Suprapubic skin (tissue), 4 donors: ENCODE measurements at regions not wholly inside any gene's neighbourhood (a gene's known extent, or its start where the extent isn't known, plus 50 kb on each side); places are given as distances from the start of the nearest gene placed in this dataset.

Experiments used
- DNase-seq, 2 donors: peaks; one replicate each; pipeline ENCODE4 v3.0.0-alpha.2; 2019; ENCODE audit warnings: low spot score in 2 of 2
- H3K27ac ChIP-seq: fragments of 200-600 bp; sonication (generic); one replicate; pipeline ENCODE4 v1.5.1; 2019
- H3K27me3 ChIP-seq: fragments of 200-600 bp; sonication (generic); one replicate; pipeline ENCODE4 v1.5.1; 2019
- H3K36me3 ChIP-seq: fragments of 200-600 bp; sonication (generic); one replicate; pipeline ENCODE4 v1.5.1; 2019
- H3K4me1 ChIP-seq: fragments of 200-600 bp; sonication (generic); one replicate; pipeline ENCODE4 v1.5.1; 2019
- H3K4me3 ChIP-seq: fragments of 200-600 bp; sonication (generic); one replicate; pipeline ENCODE4 v1.5.1; 2019; ENCODE audit warnings: mild to moderate bottlenecking
- H3K9me3 ChIP-seq: fragments of 200-600 bp; sonication (generic); one replicate; pipeline ENCODE4 v1.5.1; 2019
- EP300 ChIP-seq: sonication (generic); formaldehyde crosslinking; IDR thresholded peaks from one replicate; pipeline ENCODE4 v1.6.1; 2017; ENCODE audit warnings: antibody characterized with exemption
- POLR2A ChIP-seq, 2 donors: fragments of 450-650 bp; IDR thresholded peaks; one replicate each; pipeline ENCODE4 v1.6.1; 2017; ENCODE audit warnings: antibody characterized with exemption in 2 of 2, mild to moderate bottlenecking in 2 of 2, moderate library complexity in 2 of 2
- POLR2AphosphoS5 ChIP-seq, 3 donors: sonication (generic); formaldehyde crosslinking; IDR thresholded peaks; one replicate each; pipeline ENCODE4 v1.6.1; 2017; ENCODE audit warnings: antibody characterized with exemption in 3 of 3
- WGBS: methylation state at CpG from one replicate; pipeline ENCODE4 v1.1.5; 2018; 5-methylcytosine and 5-hydroxymethylcytosine counted together
- TF ChIP-seq, protein P1 (sequence below), 2 donors: fragments of 200-600 bp in 1 of 2; fragments of 450-650 bp in 1 of 2; sonication (generic) in 1 of 2; IDR thresholded peaks; one replicate each; pipeline ENCODE4 v1.5.1; 2016 to 2019; ENCODE audit warnings: antibody characterized with exemption in 2 of 2, mild to moderate bottlenecking in 1 of 2, moderate library complexity in 1 of 2

DNA sequence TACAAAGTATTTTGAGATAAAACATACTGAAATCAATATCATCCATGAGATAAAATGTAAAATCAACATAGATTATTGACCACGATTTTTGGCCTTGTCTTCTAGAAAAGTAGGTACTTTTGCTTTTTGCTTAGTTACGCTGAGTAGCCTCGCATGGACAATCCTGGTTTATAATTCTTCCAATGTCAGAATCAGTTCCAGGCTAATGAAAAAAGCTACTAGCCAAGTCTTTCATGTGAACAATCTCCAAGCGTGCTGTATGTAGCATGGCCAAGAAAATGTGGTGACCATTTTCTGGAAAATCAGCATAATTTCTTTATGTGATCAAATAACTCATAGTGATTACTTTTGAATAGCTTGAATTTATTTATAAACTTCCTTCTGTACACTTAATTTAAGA, 145.8 kb downstream of the NTMT2 start:
- WGBS, result 77% methylated on average over 4 of the region's 4 CpGs
- no peak for DNase-seq
- no peak overlapping the region for H3K27ac ChIP-seq
- no peaks in the 10 kb centered on the region for H3K36me3 ChIP-seq
- no peak overlapping the region for H3K4me3 ChIP-seq
- H3K9me3 ChIP-seq, result no peaks in the 10 kb centered on the region
- H3K4me1 ChIP-seq, result no peaks in the 10 kb centered on the region
- TF ChIP-seq POLR2AphosphoS5 (IDR thresholded peaks at IDR 0.05) (no peak), POLR2A (IDR thresholded peaks at IDR 0.05) (no peak), EP300 (no peak)
- TF ChIP-seq, protein P1, sequence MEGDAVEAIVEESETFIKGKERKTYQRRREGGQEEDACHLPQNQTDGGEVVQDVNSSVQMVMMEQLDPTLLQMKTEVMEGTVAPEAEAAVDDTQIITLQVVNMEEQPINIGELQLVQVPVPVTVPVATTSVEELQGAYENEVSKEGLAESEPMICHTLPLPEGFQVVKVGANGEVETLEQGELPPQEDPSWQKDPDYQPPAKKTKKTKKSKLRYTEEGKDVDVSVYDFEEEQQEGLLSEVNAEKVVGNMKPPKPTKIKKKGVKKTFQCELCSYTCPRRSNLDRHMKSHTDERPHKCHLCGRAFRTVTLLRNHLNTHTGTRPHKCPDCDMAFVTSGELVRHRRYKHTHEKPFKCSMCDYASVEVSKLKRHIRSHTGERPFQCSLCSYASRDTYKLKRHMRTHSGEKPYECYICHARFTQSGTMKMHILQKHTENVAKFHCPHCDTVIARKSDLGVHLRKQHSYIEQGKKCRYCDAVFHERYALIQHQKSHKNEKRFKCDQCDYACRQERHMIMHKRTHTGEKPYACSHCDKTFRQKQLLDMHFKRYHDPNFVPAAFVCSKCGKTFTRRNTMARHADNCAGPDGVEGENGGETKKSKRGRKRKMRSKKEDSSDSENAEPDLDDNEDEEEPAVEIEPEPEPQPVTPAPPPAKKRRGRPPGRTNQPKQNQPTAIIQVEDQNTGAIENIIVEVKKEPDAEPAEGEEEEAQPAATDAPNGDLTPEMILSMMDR (IDR thresholded peaks at IDR 0.05), result no peak
- no peaks in the 10 kb centered on the region for H3K27me3 ChIP-seq

DNA sequence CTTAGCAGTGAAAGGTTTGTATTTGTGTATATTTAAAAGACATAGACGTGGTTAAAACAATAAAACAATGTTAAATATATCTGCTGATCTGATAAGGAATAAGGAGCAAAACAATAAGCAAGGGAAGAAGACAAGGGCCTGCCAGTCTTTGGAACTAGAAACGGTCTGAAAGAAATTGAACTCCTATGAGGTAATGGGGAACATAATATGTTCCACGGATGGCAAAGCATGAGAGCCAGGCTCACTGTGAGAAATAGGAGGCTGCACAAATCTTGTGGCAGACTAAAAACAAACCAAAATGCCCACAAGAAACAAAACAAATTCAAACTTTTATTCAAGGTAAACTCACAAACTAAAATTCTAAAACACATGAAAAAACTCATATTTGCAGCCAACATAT, 150.5 kb downstream of the NTMT2 start:
- Histone ChIP-seq H3K9me3 (no peaks in the 10 kb centered on the region), H3K4me1 (no peaks in the 10 kb centered on the region), H3K27me3 (no peaks in the 10 kb centered on the region), H3K4me3 (no peak overlapping the region), H3K27ac (no peak overlapping the region), H3K36me3 (no peaks in the 10 kb centered on the region)
- no peak for DNase-seq
- no peak for TF ChIP-seq POLR2A (IDR thresholded peaks at IDR 0.05)
- TF ChIP-seq POLR2AphosphoS5 (IDR thresholded peaks at IDR 0.05), result no peak
- TF ChIP-seq EP300, result no peak
- TF ChIP-seq, protein P1 (IDR thresholded peaks at IDR 0.05), result no peak
- 43% methylated on average over 3 of the region's 3 CpGs for WGBS

DNA sequence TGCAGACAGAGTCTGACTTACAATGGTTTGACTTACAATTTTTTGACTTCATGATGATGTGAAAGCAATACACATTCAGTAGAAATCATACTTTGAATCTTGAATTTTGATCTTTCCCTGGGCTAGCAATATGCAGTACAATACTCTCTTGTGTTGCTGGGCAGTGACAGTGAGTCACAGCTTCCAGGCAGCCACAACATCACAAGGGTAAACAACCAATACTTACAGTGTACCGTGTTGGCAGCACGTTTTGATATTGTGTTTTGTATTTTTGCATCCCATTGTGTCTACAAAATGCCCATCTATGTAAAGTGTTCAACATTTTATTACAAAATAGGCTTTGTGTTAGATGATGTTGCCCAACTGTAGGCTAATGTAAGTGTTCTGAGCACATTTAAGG, 150.9 kb downstream of the NTMT2 start:
- TF ChIP-seq EP300 (no peak), POLR2AphosphoS5 (IDR thresholded peaks at IDR 0.05) (no peak), POLR2A (IDR thresholded peaks at IDR 0.05) (no peak)
- TF ChIP-seq, protein P1 (IDR thresholded peaks at IDR 0.05), result no peak
- H3K4me1 ChIP-seq, result no peaks in the 10 kb centered on the region
- no peaks in the 10 kb centered on the region for H3K36me3 ChIP-seq
- no peaks in the 10 kb centered on the region for H3K27me3 ChIP-seq
- no peaks in the 10 kb centered on the region for H3K9me3 ChIP-seq
- no peak overlapping the region for H3K27ac ChIP-seq
- no peak for DNase-seq
- no peak overlapping the region for H3K4me3 ChIP-seq
- 56% methylated on average over 2 of the region's 2 CpGs for WGBS

DNA sequence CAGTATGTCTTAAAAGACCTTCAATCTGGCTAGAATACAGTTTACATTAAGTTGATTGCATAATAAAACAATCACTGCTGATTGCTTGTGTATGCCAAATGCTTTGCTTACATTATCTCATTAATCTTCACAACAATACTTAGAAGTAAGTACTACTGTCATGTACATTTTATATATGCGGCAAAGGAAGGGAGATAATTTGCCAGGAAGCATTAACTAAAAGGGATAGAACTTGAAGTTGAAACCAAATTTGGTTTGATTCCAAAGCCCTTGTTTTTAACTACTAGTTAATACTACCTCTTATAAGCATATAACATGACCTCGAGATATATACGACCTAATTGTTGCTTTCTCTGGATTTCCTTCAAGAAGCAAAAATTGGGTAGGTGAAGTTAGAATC, 155.8 kb downstream of the NTMT2 start:
- H3K27me3 ChIP-seq, result no peaks in the 10 kb centered on the region
- DNase-seq, result no peak
- WGBS, result 51% methylated on average over 3 of the region's 3 CpGs
- H3K36me3 ChIP-seq, result no peaks in the 10 kb centered on the region
- H3K4me1 ChIP-seq, result no peaks in the 10 kb centered on the region
- no peak overlapping the region for H3K4me3 ChIP-seq
- TF ChIP-seq EP300 (no peak), POLR2AphosphoS5 (IDR thresholded peaks at IDR 0.05) (no peak), POLR2A (IDR thresholded peaks at IDR 0.05) (no peak)
- TF ChIP-seq, protein P1 (IDR thresholded peaks at IDR 0.05), result no peak
- no peak overlapping the region for H3K27ac ChIP-seq
- H3K9me3 ChIP-seq, result no peaks in the 10 kb centered on the region

DNA sequence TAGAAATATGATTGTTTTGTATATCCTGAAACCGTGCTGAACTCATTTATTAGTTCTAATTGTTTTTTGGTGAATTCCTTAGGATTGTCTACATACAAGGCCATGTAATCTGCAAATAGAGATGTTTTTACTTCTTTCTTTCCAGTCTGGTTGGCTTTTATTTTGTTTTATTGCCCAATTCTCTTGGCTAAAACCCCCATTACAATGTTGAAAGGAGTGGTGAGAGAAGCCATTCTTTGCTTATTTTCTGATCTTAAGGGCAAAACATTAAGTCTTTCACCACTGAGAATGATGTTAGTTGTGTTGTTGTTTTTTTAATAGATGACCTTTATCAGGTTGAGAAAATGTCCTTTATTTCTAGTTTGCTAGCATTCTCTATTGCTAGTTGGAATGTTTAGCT, 157.3 kb downstream of the NTMT2 start:
- Histone ChIP-seq H3K27me3 (no peaks in the 10 kb centered on the region), H3K4me3 (no peak overlapping the region), H3K4me1 (no peaks in the 10 kb centered on the region), H3K36me3 (no peaks in the 10 kb centered on the region), H3K27ac (no peak overlapping the region), H3K9me3 (no peaks in the 10 kb centered on the region)
- no peak for DNase-seq
- TF ChIP-seq, protein P1 (IDR thresholded peaks at IDR 0.05), result no peak
- no peak for TF ChIP-seq POLR2AphosphoS5 (IDR thresholded peaks at IDR 0.05)
- no peak for TF ChIP-seq EP300
- TF ChIP-seq POLR2A (IDR thresholded peaks at IDR 0.05), result no peak
- 65% methylated on average over 1 of the region's 1 CpG for WGBS
